HL-60 (cell line): ENCODE measurements at regions not wholly inside any gene's neighbourhood (a gene's known extent, or its start where the extent isn't known, plus 50 kb on each side); places are given as distances from the start of the nearest gene placed in this dataset.

ENCODE experiments used
- POLR2AphosphoS5 ChIP-seq: IDR thresholded peaks from 2 replicates; pipeline ENCODE4 v1.6.1; 2012; ENCODE audit warnings: low read depth
- SPI1 ChIP-seq: IDR thresholded peaks from 2 replicates; pipeline ENCODE4 v1.6.1; 2012; ENCODE audit warnings: low read depth, mild to moderate bottlenecking, borderline replicate concordance
- TF ChIP-seq, protein P1 (sequence below): IDR thresholded peaks from one replicate; pipeline ENCODE4 v1.5.1; 2011; ENCODE audit warnings: low read length, control low read depth, inconsistent platforms; ENCODE audit not compliant: insufficient read depth

GRCh38 chr2:18156421-18156820 lies 278.0 kb downstream of the KCNS3 start:
- TF ChIP-seq, protein P1, sequence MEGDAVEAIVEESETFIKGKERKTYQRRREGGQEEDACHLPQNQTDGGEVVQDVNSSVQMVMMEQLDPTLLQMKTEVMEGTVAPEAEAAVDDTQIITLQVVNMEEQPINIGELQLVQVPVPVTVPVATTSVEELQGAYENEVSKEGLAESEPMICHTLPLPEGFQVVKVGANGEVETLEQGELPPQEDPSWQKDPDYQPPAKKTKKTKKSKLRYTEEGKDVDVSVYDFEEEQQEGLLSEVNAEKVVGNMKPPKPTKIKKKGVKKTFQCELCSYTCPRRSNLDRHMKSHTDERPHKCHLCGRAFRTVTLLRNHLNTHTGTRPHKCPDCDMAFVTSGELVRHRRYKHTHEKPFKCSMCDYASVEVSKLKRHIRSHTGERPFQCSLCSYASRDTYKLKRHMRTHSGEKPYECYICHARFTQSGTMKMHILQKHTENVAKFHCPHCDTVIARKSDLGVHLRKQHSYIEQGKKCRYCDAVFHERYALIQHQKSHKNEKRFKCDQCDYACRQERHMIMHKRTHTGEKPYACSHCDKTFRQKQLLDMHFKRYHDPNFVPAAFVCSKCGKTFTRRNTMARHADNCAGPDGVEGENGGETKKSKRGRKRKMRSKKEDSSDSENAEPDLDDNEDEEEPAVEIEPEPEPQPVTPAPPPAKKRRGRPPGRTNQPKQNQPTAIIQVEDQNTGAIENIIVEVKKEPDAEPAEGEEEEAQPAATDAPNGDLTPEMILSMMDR = no peak
- TF ChIP-seq SPI1 = no peak
- no peak for TF ChIP-seq POLR2AphosphoS5
